AG04449 (cell line): ENCODE measurements at regions not wholly inside any gene's neighbourhood (a gene's known extent, or its start where the extent isn't known, plus 50 kb on each side); places are given as distances from the start of the nearest gene placed in this dataset.

Source experiments
- CTCF ChIA-PET: fragments of 350-600 bp; formaldehyde crosslinking; extraction: SDS; loops from one replicate; lab custom pipeline; 2021; ENCODE audit warnings: antibody characterized with exemption; lab: Yijun Ruan, JAX
- POLR2A ChIA-PET: fragments of 400-600, 350-600 bp; formaldehyde crosslinking; extraction: SDS; loops from one replicate; lab custom pipeline; 2020; ENCODE audit warnings: antibody characterized with exemption, inconsistent platforms; lab: Yijun Ruan, JAX
- DNase-seq: peaks from one replicate; pipeline ENCODE4 v3.0.0-alpha.2; 2010; ENCODE audit warnings: low read depth, low spot score
- H3K4me3 ChIP-seq: 2 replicates; pipeline ENCODE4 v1.5.1; 2011; ENCODE audit warnings: low read depth, mild to moderate bottlenecking, control low read depth, low read length
- CTCF ChIP-seq: IDR thresholded peaks from one replicate; pipeline ENCODE4 v1.5.1; 2011; ENCODE audit warnings: mild to moderate bottlenecking, moderate library complexity, low read length, control low read depth, inconsistent platforms; ENCODE audit not compliant: insufficient read depth; ENCODE audit errors: missing control alignments

- ChIA-PET CTCF (no interaction called here), POLR2A (no interaction called here)
- no peak overlapping the region for H3K4me3 ChIP-seq
- no peak for TF ChIP-seq CTCF
- no peak for DNase-seq
Measured at GRCh38 chr13:88176231-88176630, 505.1 kb downstream of the SLITRK5 start.

GRCh38 chr13:88183440-88183839 is 512.3 kb downstream of the SLITRK5 start:
- TF ChIP-seq CTCF: no peak
- ChIA-PET POLR2A (no interaction called here), CTCF (no interaction called here)
- no peak for DNase-seq
- no peak overlapping the region for H3K4me3 ChIP-seq

GRCh38 chr13:88188986-88189385 is 517.8 kb downstream of the SLITRK5 start:
- ChIA-PET CTCF (no interaction called here), POLR2A (no interaction called here)
- TF ChIP-seq CTCF: no peak
- H3K4me3 ChIP-seq: no peak overlapping the region
- DNase-seq: no peak

- no peak for TF ChIP-seq CTCF
Measured at GRCh38 chr13:88189728-88190127, 518.6 kb downstream of the SLITRK5 start.

GRCh38 chr13:88196106-88196505 is 524.9 kb downstream of the SLITRK5 start:
- ChIA-PET POLR2A (no interaction called here), CTCF (no interaction called here)
- TF ChIP-seq CTCF: no peak
- no peak overlapping the region for H3K4me3 ChIP-seq
- DNase-seq: no peak

More at GRCh38 chr13:88189728-88190127, 518.6 kb downstream of the SLITRK5 start:
- ChIA-PET POLR2A (no interaction called here), CTCF (no interaction called here)
- no peak overlapping the region for H3K4me3 ChIP-seq
- no peak for DNase-seq

GRCh38 chr13:88217372-88217771 is 546.2 kb downstream of the SLITRK5 start:
- no peak overlapping the region for H3K4me3 ChIP-seq
- CTCF ChIA-PET: no interaction called here
- POLR2A ChIA-PET: no interaction called here
- no peak for DNase-seq
- no peak for TF ChIP-seq CTCF

- CTCF ChIA-PET: no interaction called here
- no peak overlapping the region for H3K4me3 ChIP-seq
- POLR2A ChIA-PET: no interaction called here
- no peak for DNase-seq
- TF ChIP-seq CTCF: no peak
Measured at GRCh38 chr13:88217883-88218282, 546.7 kb downstream of the SLITRK5 start.
